GM06990 (cell line): ENCODE measurements at regions not wholly inside any gene's neighbourhood (a gene's known extent, or its start where the extent isn't known, plus 50 kb on each side); places are given as distances from the start of the nearest gene placed in this dataset.

Source experiments
- DNase-seq: peaks from one replicate; pipeline ENCODE4 v3.0.0-alpha.2; 2011; ENCODE audit not compliant: insufficient read length; ENCODE audit errors: extremely low read depth
- H3K27me3 ChIP-seq: replicated peaks from 2 replicates; pipeline ENCODE4 v1.6.0; 2011; ENCODE audit warnings: low read length; ENCODE audit not compliant: control insufficient read depth, insufficient read depth
- H3K36me3 ChIP-seq: 2 replicates; pipeline ENCODE4 v1.5.1; 2011; ENCODE audit warnings: low read length; ENCODE audit not compliant: control insufficient read depth, insufficient read depth
- H3K4me3 ChIP-seq: replicated peaks from 2 replicates; pipeline ENCODE4 v1.5.1; 2011; ENCODE audit warnings: low read depth, mild to moderate bottlenecking, control low read depth, low read length
- TF ChIP-seq, protein P1 (sequence below): IDR thresholded peaks from 2 replicates; pipeline ENCODE4 v1.5.1; 2011; ENCODE audit warnings: low read length, control low read depth, mild to moderate bottlenecking, inconsistent platforms; ENCODE audit not compliant: insufficient read depth, poor library complexity, severe bottlenecking

DNA sequence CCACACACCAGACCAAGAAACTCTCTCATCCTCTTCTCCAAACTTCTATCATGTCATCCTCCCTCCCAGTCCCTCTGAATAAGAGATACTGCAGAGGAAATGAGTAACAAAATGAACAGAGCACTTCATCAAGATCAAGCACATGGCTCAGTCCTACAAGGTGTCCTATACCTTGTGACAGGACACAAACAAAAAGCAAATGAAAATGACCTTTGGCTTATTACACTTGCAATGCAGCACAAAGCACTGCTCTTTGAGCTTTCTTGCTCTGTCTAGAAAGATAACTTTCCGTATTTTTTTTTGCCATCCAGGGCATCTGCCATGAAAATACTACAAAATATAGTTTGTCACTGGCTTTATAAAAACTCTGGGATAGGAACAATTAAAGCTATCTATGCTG is 402.7 kb downstream of the HNRNPD start:
- TF ChIP-seq, protein P1, sequence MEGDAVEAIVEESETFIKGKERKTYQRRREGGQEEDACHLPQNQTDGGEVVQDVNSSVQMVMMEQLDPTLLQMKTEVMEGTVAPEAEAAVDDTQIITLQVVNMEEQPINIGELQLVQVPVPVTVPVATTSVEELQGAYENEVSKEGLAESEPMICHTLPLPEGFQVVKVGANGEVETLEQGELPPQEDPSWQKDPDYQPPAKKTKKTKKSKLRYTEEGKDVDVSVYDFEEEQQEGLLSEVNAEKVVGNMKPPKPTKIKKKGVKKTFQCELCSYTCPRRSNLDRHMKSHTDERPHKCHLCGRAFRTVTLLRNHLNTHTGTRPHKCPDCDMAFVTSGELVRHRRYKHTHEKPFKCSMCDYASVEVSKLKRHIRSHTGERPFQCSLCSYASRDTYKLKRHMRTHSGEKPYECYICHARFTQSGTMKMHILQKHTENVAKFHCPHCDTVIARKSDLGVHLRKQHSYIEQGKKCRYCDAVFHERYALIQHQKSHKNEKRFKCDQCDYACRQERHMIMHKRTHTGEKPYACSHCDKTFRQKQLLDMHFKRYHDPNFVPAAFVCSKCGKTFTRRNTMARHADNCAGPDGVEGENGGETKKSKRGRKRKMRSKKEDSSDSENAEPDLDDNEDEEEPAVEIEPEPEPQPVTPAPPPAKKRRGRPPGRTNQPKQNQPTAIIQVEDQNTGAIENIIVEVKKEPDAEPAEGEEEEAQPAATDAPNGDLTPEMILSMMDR, result no peak
- no peak overlapping the region for H3K4me3 ChIP-seq
- H3K27me3 ChIP-seq, result no peaks in the 10 kb centered on the region
- no peaks in the 10 kb centered on the region for H3K36me3 ChIP-seq
- DNase-seq, result no peak

DNA sequence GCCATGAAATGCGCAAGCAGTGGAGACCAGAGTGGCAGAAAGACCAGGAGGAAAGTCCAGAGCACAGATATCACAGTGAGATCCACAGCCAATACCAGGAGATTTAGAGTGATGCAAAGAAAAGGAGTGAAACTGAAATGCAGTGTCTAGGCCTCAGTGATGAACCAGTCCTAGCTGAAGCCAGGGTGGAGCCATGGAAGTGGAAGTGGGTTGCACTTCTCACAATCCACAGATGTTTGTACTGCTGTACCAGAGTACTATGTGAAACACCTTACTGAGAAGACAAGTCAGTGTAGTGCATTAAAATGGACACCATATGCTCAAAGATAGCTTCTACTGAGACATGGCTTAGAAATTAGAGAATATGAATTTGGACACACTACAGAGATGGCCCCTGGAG is 403.3 kb downstream of the HNRNPD start:
- H3K4me3 ChIP-seq, result no peak overlapping the region
- DNase-seq, result no peak
- TF ChIP-seq, protein P1, result no peak
- H3K27me3 ChIP-seq, result no peaks in the 10 kb centered on the region
- H3K36me3 ChIP-seq, result no peaks in the 10 kb centered on the region

DNA sequence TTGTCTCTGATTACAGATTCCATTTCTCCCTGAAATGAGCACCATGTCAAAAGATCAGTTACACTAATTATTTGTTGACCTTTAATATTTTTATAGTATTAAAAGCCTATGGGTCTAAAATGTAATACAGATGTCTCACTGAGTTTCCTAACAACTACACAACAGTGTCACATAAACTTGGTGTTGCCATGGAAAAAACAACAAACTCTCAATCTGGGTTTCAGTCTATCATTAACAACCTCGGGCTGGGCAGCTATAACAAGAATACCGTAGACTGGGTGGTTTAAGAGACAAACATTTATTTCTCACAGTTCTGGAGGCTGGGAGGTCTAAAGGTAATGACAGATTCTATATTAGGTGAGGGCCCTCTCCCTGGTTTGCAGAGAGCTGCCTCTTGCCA is 407.1 kb downstream of the HNRNPD start:
- H3K4me3 ChIP-seq, result no peak overlapping the region
- no peaks in the 10 kb centered on the region for H3K27me3 ChIP-seq
- DNase-seq, result no peak
- TF ChIP-seq, protein P1, result no peak
- H3K36me3 ChIP-seq, result no peaks in the 10 kb centered on the region

DNA sequence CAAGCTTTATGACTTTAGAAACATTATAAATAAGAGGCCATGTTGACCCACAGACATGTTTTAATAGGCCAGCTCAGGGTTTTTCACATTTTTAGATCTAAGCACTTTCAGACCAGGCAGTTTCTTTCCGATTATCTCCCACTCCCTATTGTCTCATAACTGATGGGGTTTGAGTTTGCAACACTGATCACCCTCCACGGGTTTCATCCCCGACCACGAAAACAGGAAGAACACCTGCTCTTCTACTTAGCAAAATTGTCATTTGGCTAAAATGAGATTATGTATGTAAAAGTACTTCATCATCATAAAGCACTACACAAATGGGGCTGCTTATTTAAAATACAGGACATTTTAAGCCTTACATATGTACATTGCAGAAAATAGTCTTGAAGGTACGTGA is 407.9 kb downstream of the HNRNPD start:
- H3K36me3 ChIP-seq, result no peaks in the 10 kb centered on the region
- no peak for DNase-seq
- TF ChIP-seq, protein P1, result no peak
- H3K27me3 ChIP-seq, result no peaks in the 10 kb centered on the region; the same call in 1 of the 2 replicates
- no peak overlapping the region for H3K4me3 ChIP-seq

DNA sequence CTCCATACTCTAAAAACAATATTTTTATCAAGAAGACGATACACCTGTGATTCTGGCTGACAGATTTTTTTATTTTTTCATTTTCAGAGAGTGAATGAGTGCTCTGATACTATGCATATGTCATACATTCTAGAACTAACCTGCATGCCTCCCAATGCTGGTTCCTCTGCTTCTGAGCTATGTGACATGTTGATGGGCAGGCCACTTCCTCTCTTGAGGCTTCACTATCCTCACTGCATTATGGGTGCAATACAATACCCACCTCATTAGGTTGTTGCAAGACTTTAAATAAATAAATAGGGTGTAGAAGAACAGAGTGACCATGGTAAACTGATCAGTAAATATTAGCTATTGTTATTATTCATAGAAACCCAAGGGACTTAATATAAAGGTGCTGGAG is 408.3 kb downstream of the HNRNPD start:
- no peaks in the 10 kb centered on the region for H3K36me3 ChIP-seq
- TF ChIP-seq, protein P1, result no peak
- H3K4me3 ChIP-seq, result no peak overlapping the region
- no peaks in the 10 kb centered on the region; the same call in 1 of the 2 replicates for H3K27me3 ChIP-seq
- DNase-seq, result no peak

DNA sequence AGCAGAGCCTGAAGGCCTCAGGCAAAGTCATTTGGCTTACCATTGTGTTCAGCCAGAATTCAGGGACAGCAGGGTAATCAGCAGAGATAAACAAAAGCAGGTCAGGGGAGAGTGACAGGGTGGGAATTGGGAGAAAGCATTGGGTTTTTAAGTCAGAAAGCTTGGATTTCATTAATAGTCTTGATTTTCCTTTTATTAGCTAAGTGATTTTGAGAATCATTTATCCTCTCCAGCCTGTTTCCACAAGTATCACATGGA is 410.1 kb downstream of the HNRNPD start:
- no peak overlapping the region for H3K4me3 ChIP-seq
- no peaks in the 10 kb centered on the region for H3K36me3 ChIP-seq
- no peaks in the 10 kb centered on the region; the same call in 1 of the 2 replicates for H3K27me3 ChIP-seq
- DNase-seq, result no peak
- TF ChIP-seq, protein P1, result no peak
